ENCODE measurements at regions not wholly inside any gene's neighbourhood (a gene's known extent, or its start where the extent isn't known, plus 50 kb on each side); places are given as distances from the start of the nearest gene placed in this dataset.

DNA sequence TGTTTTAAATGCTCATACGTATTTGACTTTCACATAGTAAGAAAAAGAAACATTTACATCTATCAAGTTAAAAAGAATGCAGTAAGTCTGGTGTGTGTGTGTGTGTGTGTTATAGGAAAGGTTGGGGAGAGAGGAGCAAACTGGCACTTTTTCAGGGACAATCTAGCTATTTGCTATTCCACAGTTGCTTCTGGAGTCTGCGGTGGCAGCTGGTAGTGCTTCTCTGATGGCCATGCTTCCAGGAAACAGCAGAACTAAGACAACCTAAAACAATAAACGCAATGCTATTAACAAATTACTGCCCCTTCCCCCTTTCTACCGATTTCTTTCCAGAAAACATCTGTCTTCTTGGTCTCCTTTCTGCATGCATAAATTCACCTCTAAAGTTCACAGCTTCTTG is 70.0 kb upstream of the CDH10 start:
- peak overlapping the region; percentile 59 for H3K4me3 ChIP-seq (ENCODE audit: low read length)
- H3K27ac ChIP-seq (ENCODE audit: low read length) = no peak overlapping the region
- ChIA-PET POLR2A (ENCODE audit: unreplicated experiment) (no interaction called here), CTCF (no interaction called here)
- H2AFZ ChIP-seq (ENCODE audit: low read length) = peak overlapping the region; percentile 81
- no peaks in the 10 kb centered on the region for H3K9me3 ChIP-seq (ENCODE audit: low read length)
- no TSS peak for BruUV-seq (replicated peaks)
- no peaks in the 10 kb centered on the region for H3K9me2 ChIP-seq (replicated peaks; ENCODE audit: low read length)
- no peaks in the 10 kb centered on the region for H3K79me2 ChIP-seq (ENCODE audit: low read length)
- intact Hi-C loops (cut with micrococcal nuclease) = no loop called here
- no peaks in the 10 kb centered on the region for H3F3A ChIP-seq (ENCODE audit: low read length, unreplicated experiment)
- no peaks in the 10 kb centered on the region for H3K27me3 ChIP-seq (ENCODE audit: low read length)
- no peaks in the 10 kb centered on the region for H4K20me1 ChIP-seq (ENCODE audit: low read length)
- H3K9ac ChIP-seq (ENCODE audit: low read length) = no peak overlapping the region
- H3K4me2 ChIP-seq (ENCODE audit: low read length) = peak overlapping the region; percentile 73
- ATAC-seq (peak; percentile 35; the same call in 1 of the 2 replicates), DNase-seq (no peak)
- TF ChIP-seq EZH2phosphoT487 (IDR thresholded peaks at IDR 0.05; ENCODE audit: borderline replicate concordance, low read length) (no peak), EZH2 (IDR thresholded peaks at IDR 0.05; ENCODE audit: low read length, unreplicated experiment) (no peak)
- TF ChIP-seq, protein P1, sequence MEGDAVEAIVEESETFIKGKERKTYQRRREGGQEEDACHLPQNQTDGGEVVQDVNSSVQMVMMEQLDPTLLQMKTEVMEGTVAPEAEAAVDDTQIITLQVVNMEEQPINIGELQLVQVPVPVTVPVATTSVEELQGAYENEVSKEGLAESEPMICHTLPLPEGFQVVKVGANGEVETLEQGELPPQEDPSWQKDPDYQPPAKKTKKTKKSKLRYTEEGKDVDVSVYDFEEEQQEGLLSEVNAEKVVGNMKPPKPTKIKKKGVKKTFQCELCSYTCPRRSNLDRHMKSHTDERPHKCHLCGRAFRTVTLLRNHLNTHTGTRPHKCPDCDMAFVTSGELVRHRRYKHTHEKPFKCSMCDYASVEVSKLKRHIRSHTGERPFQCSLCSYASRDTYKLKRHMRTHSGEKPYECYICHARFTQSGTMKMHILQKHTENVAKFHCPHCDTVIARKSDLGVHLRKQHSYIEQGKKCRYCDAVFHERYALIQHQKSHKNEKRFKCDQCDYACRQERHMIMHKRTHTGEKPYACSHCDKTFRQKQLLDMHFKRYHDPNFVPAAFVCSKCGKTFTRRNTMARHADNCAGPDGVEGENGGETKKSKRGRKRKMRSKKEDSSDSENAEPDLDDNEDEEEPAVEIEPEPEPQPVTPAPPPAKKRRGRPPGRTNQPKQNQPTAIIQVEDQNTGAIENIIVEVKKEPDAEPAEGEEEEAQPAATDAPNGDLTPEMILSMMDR (conservative IDR thresholded peaks at IDR 0.05; ENCODE audit: low read depth, low read length) = no peak
- H3K4me1 ChIP-seq (ENCODE audit: insufficient read depth, low read length) = no peaks in the 10 kb centered on the region
- no peaks in the 10 kb centered on the region for H3K36me3 ChIP-seq (ENCODE audit: low read depth, low read length)

DNA sequence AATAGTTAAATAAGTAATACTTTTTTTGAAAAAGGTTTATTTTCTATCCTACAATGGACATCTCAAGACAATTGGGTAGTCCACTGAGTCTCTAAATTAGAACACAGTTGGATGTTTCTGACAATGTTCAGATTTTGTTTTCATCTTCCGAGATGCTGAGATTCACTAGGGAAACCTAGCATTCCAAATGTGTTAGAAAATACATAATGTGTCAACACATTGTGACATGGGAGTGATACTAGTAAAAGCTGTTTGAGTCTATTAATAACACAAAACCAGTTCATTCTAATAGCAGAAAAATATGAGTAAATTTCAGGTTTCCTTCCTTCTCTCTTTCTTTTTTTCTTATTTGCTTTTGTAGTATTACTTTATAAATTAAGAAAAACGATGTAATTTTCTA is 68.2 kb upstream of the CDH10 start:
- no peaks in the 10 kb centered on the region for H3K79me2 ChIP-seq (ENCODE audit: low read length)
- no peaks in the 10 kb centered on the region for H3F3A ChIP-seq (ENCODE audit: low read length, unreplicated experiment)
- no peak for ATAC-seq
- BruUV-seq (replicated peaks) = no TSS peak
- no peak overlapping the region for H3K4me2 ChIP-seq (ENCODE audit: low read length)
- peak overlapping the region; percentile 37; the same call in 1 of the 2 replicates for H2AFZ ChIP-seq (ENCODE audit: low read length)
- DNase-seq = no peak
- H3K4me1 ChIP-seq (ENCODE audit: insufficient read depth, low read length) = no peaks in the 10 kb centered on the region
- TF ChIP-seq EZH2 (IDR thresholded peaks at IDR 0.05; ENCODE audit: low read length, unreplicated experiment) (no peak), EZH2phosphoT487 (IDR thresholded peaks at IDR 0.05; ENCODE audit: borderline replicate concordance, low read length) (no peak)
- TF ChIP-seq, protein P1 (conservative IDR thresholded peaks at IDR 0.05; ENCODE audit: low read depth, low read length) = no peak
- no peak overlapping the region for H3K27ac ChIP-seq (ENCODE audit: low read length)
- H3K27me3 ChIP-seq (ENCODE audit: low read length) = no peaks in the 10 kb centered on the region
- H3K9me2 ChIP-seq (replicated peaks; ENCODE audit: low read length) = no peaks in the 10 kb centered on the region
- H3K9me3 ChIP-seq (ENCODE audit: low read length) = no peaks in the 10 kb centered on the region
- no peaks in the 10 kb centered on the region for H3K36me3 ChIP-seq (ENCODE audit: low read depth, low read length)
- H3K9ac ChIP-seq (ENCODE audit: low read length) = no peak overlapping the region
- ChIA-PET POLR2A (ENCODE audit: unreplicated experiment) (no interaction called here), CTCF (no interaction called here)
- intact Hi-C loops (cut with micrococcal nuclease) = no loop called here
- no peaks in the 10 kb centered on the region for H4K20me1 ChIP-seq (ENCODE audit: low read length)
- no peak overlapping the region for H3K4me3 ChIP-seq (ENCODE audit: low read length)

DNA sequence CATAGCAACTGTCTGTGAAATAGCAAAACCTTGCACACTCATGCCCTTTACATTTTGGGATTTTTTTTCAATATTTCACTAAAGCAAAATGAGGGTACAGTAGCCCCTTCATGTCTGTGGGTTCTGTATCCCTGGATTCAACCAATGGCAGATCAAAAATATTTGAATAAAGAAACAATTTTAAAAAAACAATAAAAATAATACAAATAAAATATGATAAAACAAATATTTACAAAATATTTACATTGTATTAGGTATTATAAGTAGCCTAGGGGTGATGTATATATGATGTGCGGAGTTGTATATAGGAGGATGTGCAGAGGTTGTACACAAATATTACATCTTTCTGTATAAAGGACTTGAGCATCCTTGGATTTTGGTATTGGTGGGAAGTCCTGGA is 67.3 kb upstream of the CDH10 start:
- no TSS peak for BruUV-seq (replicated peaks)
- H3K9me2 ChIP-seq (replicated peaks; ENCODE audit: low read length) = no peaks in the 10 kb centered on the region
- H3K9me3 ChIP-seq (ENCODE audit: low read length) = no peaks in the 10 kb centered on the region
- ChIA-PET POLR2A (ENCODE audit: unreplicated experiment) (no interaction called here), CTCF (no interaction called here)
- H4K20me1 ChIP-seq (ENCODE audit: low read length) = no peaks in the 10 kb centered on the region
- no peak overlapping the region for H3K27ac ChIP-seq (ENCODE audit: low read length)
- no peak overlapping the region for H3K4me3 ChIP-seq (ENCODE audit: low read length)
- H3F3A ChIP-seq (ENCODE audit: low read length, unreplicated experiment) = no peaks in the 10 kb centered on the region
- no peaks in the 10 kb centered on the region for H3K36me3 ChIP-seq (ENCODE audit: low read depth, low read length)
- TF ChIP-seq, protein P1 (conservative IDR thresholded peaks at IDR 0.05; ENCODE audit: low read depth, low read length) = no peak
- no peak for TF ChIP-seq EZH2 (IDR thresholded peaks at IDR 0.05; ENCODE audit: low read length, unreplicated experiment)
- TF ChIP-seq EZH2phosphoT487 (IDR thresholded peaks at IDR 0.05; ENCODE audit: borderline replicate concordance, low read length) = no peak
- H3K4me2 ChIP-seq (ENCODE audit: low read length) = no peak overlapping the region
- H3K9ac ChIP-seq (ENCODE audit: low read length) = no peak overlapping the region
- no peak for DNase-seq
- intact Hi-C loops (cut with micrococcal nuclease) = no loop called here
- no peaks in the 10 kb centered on the region for H3K27me3 ChIP-seq (ENCODE audit: low read length)
- no peak for ATAC-seq
- H3K79me2 ChIP-seq (ENCODE audit: low read length) = no peaks in the 10 kb centered on the region
- H2AFZ ChIP-seq (ENCODE audit: low read length) = no peak overlapping the region
- no peaks in the 10 kb centered on the region for H3K4me1 ChIP-seq (ENCODE audit: insufficient read depth, low read length)
